Mesothelial cell of epicardium (in vitro differentiated cells): ENCODE measurements at regions not wholly inside any gene's neighbourhood (a gene's known extent, or its start where the extent isn't known, plus 50 kb on each side); places are given as distances from the start of the nearest gene placed in this dataset.
"Not testable (repeated sequence)": the region's sequence is repeated elsewhere in the genome, so short reads cannot be mapped to it uniquely, and the experiment has no call there.

Source experiments
- DNase-seq, 2 experiments: peaks; one replicate each; pipeline ENCODE4 v3.0.0; 2021; ENCODE audit warnings: low spot score in 2 of 2; ENCODE audit not compliant: unreplicated experiment in 2 of 2
- H3K27ac Mint-ChIP-seq: 2 replicates; pipeline ENCODE4 v1.8.0; 2021; ENCODE audit warnings: mixed read lengths
- H3K27me3 Mint-ChIP-seq: 2 replicates; pipeline ENCODE4 v1.8.0; 2021; ENCODE audit warnings: low read depth, mixed read lengths
- H3K36me3 Mint-ChIP-seq: 2 replicates; pipeline ENCODE4 v1.8.0; 2021; ENCODE audit warnings: mixed read lengths
- H3K4me1 Mint-ChIP-seq: 2 replicates; pipeline ENCODE4 v1.8.0; 2021; ENCODE audit warnings: mixed read lengths
- H3K4me3 Mint-ChIP-seq: 2 replicates; pipeline ENCODE4 v1.8.0; 2021; ENCODE audit warnings: mild to moderate bottlenecking, moderate library complexity, mixed read lengths
- H3K9me3 Mint-ChIP-seq: 2 replicates; pipeline ENCODE4 v1.8.0; 2021; ENCODE audit warnings: mixed read lengths
- CTCF ChIP-seq: fragments of 200-600 bp; sonication (generic); IDR thresholded peaks from one replicate; pipeline ENCODE4 v1.5.0; 2021; ENCODE audit warnings: antibody characterized with exemption; ENCODE audit not compliant: unreplicated experiment

- Mint-ChIP-seq H3K9me3 (no peaks in the 10 kb centered on the region), H3K36me3 (no peaks in the 10 kb centered on the region), H3K27me3 (peaks cover 33% of the 10 kb centered on the region), H3K4me1 (peaks cover 4% of the 10 kb centered on the region), H3K27ac (no peak overlapping the region), H3K4me3 (no peak overlapping the region)
- DNase-seq: no peak
- no peak for TF ChIP-seq CTCF
Observed at GRCh38 chr2:220588148-220588547, 960.7 kb downstream of the SLC4A3 start.

- H3K36me3 Mint-ChIP-seq: no peaks in the 10 kb centered on the region
- DNase-seq: no peak
- H3K9me3 Mint-ChIP-seq: no peaks in the 10 kb centered on the region
- no peaks in the 10 kb centered on the region for H3K4me1 Mint-ChIP-seq
- no peak for TF ChIP-seq CTCF
- H3K27me3 Mint-ChIP-seq: peaks cover 25% of the 10 kb centered on the region
- no peak overlapping the region for H3K4me3 Mint-ChIP-seq
- no peak overlapping the region for H3K27ac Mint-ChIP-seq
Observed at GRCh38 chr2:220590476-220590875, 963.0 kb downstream of the SLC4A3 start.

- no peak for TF ChIP-seq CTCF
- Mint-ChIP-seq H3K36me3 (no peaks in the 10 kb centered on the region), H3K9me3 (peaks cover 3% of the 10 kb centered on the region), H3K27me3 (peaks cover 5% of the 10 kb centered on the region), H3K4me3 (no peak overlapping the region), H3K27ac (no peak overlapping the region), H3K4me1 (no peaks in the 10 kb centered on the region)
- DNase-seq: no peak
Observed at GRCh38 chr2:220593526-220593925, 966.1 kb downstream of the SLC4A3 start.

- no peak overlapping the region for H3K4me3 Mint-ChIP-seq
- no peaks in the 10 kb centered on the region for H3K36me3 Mint-ChIP-seq
- peaks cover 19% of the 10 kb centered on the region for H3K9me3 Mint-ChIP-seq
- H3K4me1 Mint-ChIP-seq: no peaks in the 10 kb centered on the region
- H3K27ac Mint-ChIP-seq: no peak overlapping the region
- DNase-seq: no peak
- H3K27me3 Mint-ChIP-seq: no peaks in the 10 kb centered on the region
- TF ChIP-seq CTCF: no peak
Observed at GRCh38 chr2:220601674-220602073, 970.4 kb downstream of the EPHA4 start.

- H3K4me3 Mint-ChIP-seq, H3K27me3 Mint-ChIP-seq, H3K36me3 Mint-ChIP-seq, H3K4me1 Mint-ChIP-seq, H3K9me3 Mint-ChIP-seq, H3K27ac Mint-ChIP-seq, DNase-seq: not testable (repeated sequence)
Observed at GRCh38 chr2:220613004-220613403, 959.1 kb downstream of the EPHA4 start.

- no peaks in the 10 kb centered on the region for H3K9me3 Mint-ChIP-seq
Observed at GRCh38 chr2:220614064-220614463, 958.0 kb downstream of the EPHA4 start.

More at GRCh38 chr2:220614064-220614463, 958.0 kb downstream of the EPHA4 start:
- Mint-ChIP-seq H3K27me3 (no peaks in the 10 kb centered on the region), H3K4me3 (no peak overlapping the region), H3K4me1 (peaks cover 4% of the 10 kb centered on the region), H3K27ac (no peak overlapping the region), H3K36me3 (no peaks in the 10 kb centered on the region)
- no peak for DNase-seq
- no peak for TF ChIP-seq CTCF
